Ishikawa (cell line): ENCODE measurements at regions not wholly inside any gene's neighbourhood (a gene's known extent, or its start where the extent isn't known, plus 50 kb on each side); places are given as distances from the start of the nearest gene placed in this dataset.

Source experiments
- CEBPB ChIP-seq: IDR thresholded peaks from 2 replicates; pipeline ENCODE4 v1.6.1; 2012
- CREB1 ChIP-seq: IDR thresholded peaks from 2 replicates; pipeline ENCODE4 v1.6.1; 2012; ENCODE audit warnings: low read depth
- EGR1 ChIP-seq: IDR thresholded peaks from 2 replicates; pipeline ENCODE4 v1.6.1; 2012
- EP300 ChIP-seq: IDR thresholded peaks from 2 replicates; pipeline ENCODE4 v1.6.1; 2012; ENCODE audit warnings: borderline replicate concordance
- FOXM1 ChIP-seq: IDR thresholded peaks from 2 replicates; pipeline ENCODE4 v1.6.1; 2012; ENCODE audit warnings: low read depth, borderline replicate concordance
- NFIC ChIP-seq: IDR thresholded peaks from 2 replicates; pipeline ENCODE4 v1.6.1; 2012
- RAD21 ChIP-seq: IDR thresholded peaks from 2 replicates; pipeline ENCODE4 v1.6.1; 2012; ENCODE audit warnings: low read depth
- TAF1 ChIP-seq: IDR thresholded peaks from 2 replicates; pipeline ENCODE4 v1.6.1; 2012; ENCODE audit warnings: low read depth, mild to moderate bottlenecking
- TCF12 ChIP-seq: IDR thresholded peaks from 2 replicates; pipeline ENCODE4 v1.6.1; 2012; ENCODE audit warnings: low read depth
- TEAD4 ChIP-seq: IDR thresholded peaks from 2 replicates; pipeline ENCODE4 v1.6.1; 2012
- YY1 ChIP-seq: IDR thresholded peaks from 2 replicates; pipeline ENCODE4 v1.6.1; 2012; ENCODE audit warnings: low read depth
- ZBTB7A ChIP-seq: IDR thresholded peaks from 2 replicates; pipeline ENCODE4 v1.6.1; 2012; ENCODE audit warnings: low read depth
- TF ChIP-seq, protein P1 (sequence below): IDR thresholded peaks from 2 replicates; pipeline ENCODE4 v1.6.1; 2012; ENCODE audit warnings: low read depth, mild to moderate bottlenecking
- TF ChIP-seq, protein P2 (sequence below): IDR thresholded peaks from 2 replicates; pipeline ENCODE4 v1.6.1; 2012
- TF ChIP-seq, protein P3 (sequence below): IDR thresholded peaks from 2 replicates; pipeline ENCODE4 v1.6.1; 2012

DNA sequence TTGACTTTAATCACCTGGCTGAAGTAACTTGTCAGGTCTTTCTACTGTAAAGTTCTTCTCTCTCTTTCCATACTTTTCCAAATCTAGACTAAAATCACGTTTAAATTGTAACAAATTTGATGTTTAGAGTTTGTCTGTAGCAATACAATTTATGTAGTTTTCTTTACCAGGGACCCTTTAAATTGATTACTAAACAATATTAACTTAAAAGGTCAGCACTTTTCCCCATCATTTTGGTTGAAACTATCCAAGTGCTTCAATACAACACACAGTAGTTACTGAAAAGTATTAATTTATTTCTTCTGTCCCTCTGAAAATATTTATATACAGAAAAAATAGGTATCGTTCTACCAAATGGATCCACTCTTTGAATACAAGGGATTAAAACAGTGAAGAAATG, 350.8 kb downstream of the SLC16A7 start:
- TF ChIP-seq CEBPB (no peak), EP300 (no peak), TCF12 (no peak), NFIC (no peak), CREB1 (no peak), ZBTB7A (no peak), TEAD4 (no peak), YY1 (no peak), EGR1 (no peak), RAD21 (no peak), FOXM1 (no peak), TAF1 (no peak)
- TF ChIP-seq, protein P1, sequence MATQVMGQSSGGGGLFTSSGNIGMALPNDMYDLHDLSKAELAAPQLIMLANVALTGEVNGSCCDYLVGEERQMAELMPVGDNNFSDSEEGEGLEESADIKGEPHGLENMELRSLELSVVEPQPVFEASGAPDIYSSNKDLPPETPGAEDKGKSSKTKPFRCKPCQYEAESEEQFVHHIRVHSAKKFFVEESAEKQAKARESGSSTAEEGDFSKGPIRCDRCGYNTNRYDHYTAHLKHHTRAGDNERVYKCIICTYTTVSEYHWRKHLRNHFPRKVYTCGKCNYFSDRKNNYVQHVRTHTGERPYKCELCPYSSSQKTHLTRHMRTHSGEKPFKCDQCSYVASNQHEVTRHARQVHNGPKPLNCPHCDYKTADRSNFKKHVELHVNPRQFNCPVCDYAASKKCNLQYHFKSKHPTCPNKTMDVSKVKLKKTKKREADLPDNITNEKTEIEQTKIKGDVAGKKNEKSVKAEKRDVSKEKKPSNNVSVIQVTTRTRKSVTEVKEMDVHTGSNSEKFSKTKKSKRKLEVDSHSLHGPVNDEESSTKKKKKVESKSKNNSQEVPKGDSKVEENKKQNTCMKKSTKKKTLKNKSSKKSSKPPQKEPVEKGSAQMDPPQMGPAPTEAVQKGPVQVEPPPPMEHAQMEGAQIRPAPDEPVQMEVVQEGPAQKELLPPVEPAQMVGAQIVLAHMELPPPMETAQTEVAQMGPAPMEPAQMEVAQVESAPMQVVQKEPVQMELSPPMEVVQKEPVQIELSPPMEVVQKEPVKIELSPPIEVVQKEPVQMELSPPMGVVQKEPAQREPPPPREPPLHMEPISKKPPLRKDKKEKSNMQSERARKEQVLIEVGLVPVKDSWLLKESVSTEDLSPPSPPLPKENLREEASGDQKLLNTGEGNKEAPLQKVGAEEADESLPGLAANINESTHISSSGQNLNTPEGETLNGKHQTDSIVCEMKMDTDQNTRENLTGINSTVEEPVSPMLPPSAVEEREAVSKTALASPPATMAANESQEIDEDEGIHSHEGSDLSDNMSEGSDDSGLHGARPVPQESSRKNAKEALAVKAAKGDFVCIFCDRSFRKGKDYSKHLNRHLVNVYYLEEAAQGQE: no peak
- TF ChIP-seq, protein P2, sequence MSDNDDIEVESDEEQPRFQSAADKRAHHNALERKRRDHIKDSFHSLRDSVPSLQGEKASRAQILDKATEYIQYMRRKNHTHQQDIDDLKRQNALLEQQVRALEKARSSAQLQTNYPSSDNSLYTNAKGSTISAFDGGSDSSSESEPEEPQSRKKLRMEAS: no peak
- TF ChIP-seq, protein P3, sequence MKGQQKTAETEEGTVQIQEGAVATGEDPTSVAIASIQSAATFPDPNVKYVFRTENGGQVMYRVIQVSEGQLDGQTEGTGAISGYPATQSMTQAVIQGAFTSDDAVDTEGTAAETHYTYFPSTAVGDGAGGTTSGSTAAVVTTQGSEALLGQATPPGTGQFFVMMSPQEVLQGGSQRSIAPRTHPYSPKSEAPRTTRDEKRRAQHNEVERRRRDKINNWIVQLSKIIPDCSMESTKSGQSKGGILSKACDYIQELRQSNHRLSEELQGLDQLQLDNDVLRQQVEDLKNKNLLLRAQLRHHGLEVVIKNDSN: no peak

DNA sequence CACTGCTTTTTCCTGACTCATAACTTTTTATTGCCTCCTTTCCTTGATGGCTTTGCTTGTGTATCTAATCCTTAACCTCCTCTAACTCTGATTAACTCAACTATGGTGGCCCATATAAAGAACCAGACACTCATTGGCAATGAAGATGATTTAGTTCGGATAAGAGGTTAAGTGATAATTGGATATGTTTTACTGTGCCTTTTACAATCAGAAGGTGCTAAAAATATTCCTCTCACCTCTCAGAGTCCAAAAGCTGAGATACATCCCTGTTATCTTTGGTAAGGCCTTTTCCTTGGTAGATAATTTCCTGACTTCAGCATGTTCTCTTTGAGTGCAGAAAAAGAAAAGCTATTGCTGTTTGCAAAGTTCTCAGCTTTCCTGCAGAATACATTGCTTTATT, 367.7 kb downstream of the SLC16A7 start:
- TF ChIP-seq, protein P3: no peak
- TF ChIP-seq TEAD4 (no peak), CREB1 (no peak), FOXM1 (no peak), YY1 (no peak), TAF1 (no peak), ZBTB7A (no peak), TCF12 (no peak), RAD21 (no peak), CEBPB (no peak), NFIC (no peak), EP300 (no peak)
- TF ChIP-seq, protein P1: no peak
- TF ChIP-seq, protein P2: no peak

DNA sequence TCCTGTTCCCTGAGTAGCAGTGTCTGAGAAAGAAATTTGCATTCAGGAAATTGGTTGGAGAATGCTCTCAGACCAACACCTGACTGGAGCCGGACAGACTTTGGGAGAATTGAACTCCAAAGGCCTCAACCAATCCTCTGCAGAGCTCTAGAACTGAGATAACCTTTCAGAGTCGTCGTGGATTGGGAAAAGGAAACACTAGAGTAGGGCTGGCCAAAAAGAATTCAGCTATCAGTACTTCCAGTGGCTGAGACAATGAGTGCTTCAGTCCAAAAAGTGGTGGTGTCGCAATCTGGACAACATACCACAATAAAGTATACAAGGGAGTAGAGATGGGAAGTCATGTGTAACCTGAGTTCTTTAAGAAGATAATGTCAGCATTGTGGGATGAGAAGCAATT, 377.1 kb downstream of the SLC16A7 start:
- TF ChIP-seq CREB1 (no peak), YY1 (no peak), EGR1 (no peak), CEBPB (peak; percentile 96)

DNA sequence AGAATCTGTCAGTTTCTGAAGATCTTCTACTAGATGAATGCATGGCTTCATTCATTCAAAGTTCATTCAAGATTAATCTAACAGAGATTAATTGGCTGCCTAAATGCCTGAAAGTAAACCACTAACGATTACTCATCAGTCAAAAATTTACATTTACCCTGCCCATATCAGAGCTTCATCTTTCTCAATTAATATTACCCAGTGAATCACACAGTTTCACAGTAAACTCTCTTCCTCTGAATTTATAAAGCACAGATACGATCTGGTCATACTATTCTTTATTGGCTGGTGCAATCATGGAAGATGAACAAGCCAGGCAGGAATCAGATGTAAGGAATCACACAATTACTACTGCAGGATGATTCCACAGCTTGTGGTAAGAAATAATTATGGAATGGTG, 377.7 kb downstream of the SLC16A7 start:
- no peak for TF ChIP-seq RAD21
- TF ChIP-seq, protein P3: no peak
- no peak for TF ChIP-seq CEBPB
- no peak for TF ChIP-seq FOXM1
- no peak for TF ChIP-seq TAF1
- TF ChIP-seq, protein P1: no peak
- no peak for TF ChIP-seq EGR1

DNA sequence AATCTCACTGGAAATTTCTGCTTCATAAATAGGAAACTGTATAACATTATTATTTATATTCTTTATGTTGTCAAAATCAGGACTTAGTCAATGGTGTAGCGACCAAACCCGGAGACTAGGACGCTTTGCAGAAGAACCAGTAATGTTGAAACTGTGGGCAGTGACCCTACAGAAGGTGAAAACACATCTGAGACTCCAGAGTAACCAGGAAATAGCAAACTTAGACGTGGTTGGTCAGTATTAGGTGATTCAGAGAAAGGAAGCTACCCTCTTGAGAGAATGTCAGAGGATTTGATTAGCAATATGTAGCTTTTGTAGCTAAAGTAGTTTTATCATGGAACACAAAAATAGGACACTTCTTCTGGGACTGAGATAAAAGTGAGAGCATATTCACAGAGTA, 381.9 kb downstream of the SLC16A7 start:
- TF ChIP-seq EGR1 (no peak), CREB1 (no peak), TAF1 (no peak), YY1 (no peak), FOXM1 (no peak), NFIC (no peak), TEAD4 (no peak), CEBPB (no peak), ZBTB7A (no peak), EP300 (no peak), TCF12 (no peak), RAD21 (no peak)
- TF ChIP-seq, protein P3: no peak
- TF ChIP-seq, protein P1: no peak
- TF ChIP-seq, protein P2: no peak
